ENCODE measurements at regions not wholly inside any gene's neighbourhood (a gene's known extent, or its start where the extent isn't known, plus 50 kb on each side); places are given as distances from the start of the nearest gene placed in this dataset.

GRCh38 chr5:167639766-167640165 lies 651.7 kb upstream of the WWC1 start:
- TF ChIP-seq, protein P1, sequence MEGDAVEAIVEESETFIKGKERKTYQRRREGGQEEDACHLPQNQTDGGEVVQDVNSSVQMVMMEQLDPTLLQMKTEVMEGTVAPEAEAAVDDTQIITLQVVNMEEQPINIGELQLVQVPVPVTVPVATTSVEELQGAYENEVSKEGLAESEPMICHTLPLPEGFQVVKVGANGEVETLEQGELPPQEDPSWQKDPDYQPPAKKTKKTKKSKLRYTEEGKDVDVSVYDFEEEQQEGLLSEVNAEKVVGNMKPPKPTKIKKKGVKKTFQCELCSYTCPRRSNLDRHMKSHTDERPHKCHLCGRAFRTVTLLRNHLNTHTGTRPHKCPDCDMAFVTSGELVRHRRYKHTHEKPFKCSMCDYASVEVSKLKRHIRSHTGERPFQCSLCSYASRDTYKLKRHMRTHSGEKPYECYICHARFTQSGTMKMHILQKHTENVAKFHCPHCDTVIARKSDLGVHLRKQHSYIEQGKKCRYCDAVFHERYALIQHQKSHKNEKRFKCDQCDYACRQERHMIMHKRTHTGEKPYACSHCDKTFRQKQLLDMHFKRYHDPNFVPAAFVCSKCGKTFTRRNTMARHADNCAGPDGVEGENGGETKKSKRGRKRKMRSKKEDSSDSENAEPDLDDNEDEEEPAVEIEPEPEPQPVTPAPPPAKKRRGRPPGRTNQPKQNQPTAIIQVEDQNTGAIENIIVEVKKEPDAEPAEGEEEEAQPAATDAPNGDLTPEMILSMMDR (IDR thresholded peaks at IDR 0.05): no peak
- no peak for TF ChIP-seq POLR2A (IDR thresholded peaks at IDR 0.05)
